ENCODE measurements at regions not wholly inside any gene's neighbourhood (a gene's known extent, or its start where the extent isn't known, plus 50 kb on each side); places are given as distances from the start of the nearest gene placed in this dataset.

- Histone ChIP-seq H3K4me3 (ENCODE audit: low read length, poor library complexity, severe bottlenecking) (no peak overlapping the region), H3K9me3 (ENCODE audit: insufficient read depth, low read depth, low read length) (no peaks in the 10 kb centered on the region), H4K20me1 (ENCODE audit: insufficient read depth, low read length, poor library complexity, severe bottlenecking) (no peaks in the 10 kb centered on the region), H3K27me3 (ENCODE audit: insufficient read depth, low read length, poor library complexity, severe bottlenecking) (no peaks in the 10 kb centered on the region), H2AFZ (ENCODE audit: low read length) (no peak overlapping the region), H3F3A (ENCODE audit: low read depth) (no peaks in the 10 kb centered on the region), H3K36me3 (ENCODE audit: insufficient read depth, low read length) (no peaks in the 10 kb centered on the region), H3K79me2 (ENCODE audit: insufficient read depth, low read length) (no peaks in the 10 kb centered on the region), H3K9ac (ENCODE audit: low read depth, low read length, poor library complexity, severe bottlenecking) (no peak overlapping the region), H3K4me1 (ENCODE audit: insufficient read depth, low read length, poor library complexity, severe bottlenecking) (peaks cover 22% of the 10 kb centered on the region), H3K9me2 (replicated peaks; ENCODE audit: low read depth, low read length) (no peaks in the 10 kb centered on the region), H3K4me2 (ENCODE audit: low read depth, low read length, poor library complexity, severe bottlenecking) (no peak overlapping the region)
- TF ChIP-seq EZH2phosphoT487 (IDR thresholded peaks at IDR 0.05; ENCODE audit: borderline replicate concordance), result no peak
- TF ChIP-seq, protein P1, sequence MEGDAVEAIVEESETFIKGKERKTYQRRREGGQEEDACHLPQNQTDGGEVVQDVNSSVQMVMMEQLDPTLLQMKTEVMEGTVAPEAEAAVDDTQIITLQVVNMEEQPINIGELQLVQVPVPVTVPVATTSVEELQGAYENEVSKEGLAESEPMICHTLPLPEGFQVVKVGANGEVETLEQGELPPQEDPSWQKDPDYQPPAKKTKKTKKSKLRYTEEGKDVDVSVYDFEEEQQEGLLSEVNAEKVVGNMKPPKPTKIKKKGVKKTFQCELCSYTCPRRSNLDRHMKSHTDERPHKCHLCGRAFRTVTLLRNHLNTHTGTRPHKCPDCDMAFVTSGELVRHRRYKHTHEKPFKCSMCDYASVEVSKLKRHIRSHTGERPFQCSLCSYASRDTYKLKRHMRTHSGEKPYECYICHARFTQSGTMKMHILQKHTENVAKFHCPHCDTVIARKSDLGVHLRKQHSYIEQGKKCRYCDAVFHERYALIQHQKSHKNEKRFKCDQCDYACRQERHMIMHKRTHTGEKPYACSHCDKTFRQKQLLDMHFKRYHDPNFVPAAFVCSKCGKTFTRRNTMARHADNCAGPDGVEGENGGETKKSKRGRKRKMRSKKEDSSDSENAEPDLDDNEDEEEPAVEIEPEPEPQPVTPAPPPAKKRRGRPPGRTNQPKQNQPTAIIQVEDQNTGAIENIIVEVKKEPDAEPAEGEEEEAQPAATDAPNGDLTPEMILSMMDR (conservative IDR thresholded peaks at IDR 0.05; ENCODE audit: low read length), result no peak
These were observed 57.6 kb downstream of the BHLHE40 start for GRCh38 chr3:5036858-5037257.

GRCh38 chr3:5039585-5039984, 60.3 kb downstream of the BHLHE40 start:
- Histone ChIP-seq H3F3A (ENCODE audit: low read depth) (no peaks in the 10 kb centered on the region), H3K4me2 (ENCODE audit: low read depth, low read length, poor library complexity, severe bottlenecking) (no peak overlapping the region), H3K9me2 (replicated peaks; ENCODE audit: low read depth, low read length) (no peaks in the 10 kb centered on the region), H4K20me1 (ENCODE audit: insufficient read depth, low read length, poor library complexity, severe bottlenecking) (no peaks in the 10 kb centered on the region), H2AFZ (ENCODE audit: low read length) (no peak overlapping the region), H3K9ac (ENCODE audit: low read depth, low read length, poor library complexity, severe bottlenecking) (no peak overlapping the region), H3K27me3 (ENCODE audit: insufficient read depth, low read length, poor library complexity, severe bottlenecking) (no peaks in the 10 kb centered on the region), H3K4me3 (ENCODE audit: low read length, poor library complexity, severe bottlenecking) (no peak overlapping the region), H3K9me3 (ENCODE audit: insufficient read depth, low read depth, low read length) (no peaks in the 10 kb centered on the region), H3K36me3 (ENCODE audit: insufficient read depth, low read length) (no peaks in the 10 kb centered on the region), H3K4me1 (ENCODE audit: insufficient read depth, low read length, poor library complexity, severe bottlenecking) (peaks cover 18% of the 10 kb centered on the region), H3K79me2 (ENCODE audit: insufficient read depth, low read length) (no peaks in the 10 kb centered on the region)
- no peak for TF ChIP-seq EZH2phosphoT487 (IDR thresholded peaks at IDR 0.05; ENCODE audit: borderline replicate concordance)
- TF ChIP-seq, protein P1 (conservative IDR thresholded peaks at IDR 0.05; ENCODE audit: low read length), result no peak

- no peaks in the 10 kb centered on the region for H3K9me2 ChIP-seq (replicated peaks; ENCODE audit: low read depth, low read length)
- H4K20me1 ChIP-seq (ENCODE audit: insufficient read depth, low read length, poor library complexity, severe bottlenecking), result no peaks in the 10 kb centered on the region
- H2AFZ ChIP-seq (ENCODE audit: low read length), result no peak overlapping the region
- H3K9ac ChIP-seq (ENCODE audit: low read depth, low read length, poor library complexity, severe bottlenecking), result no peak overlapping the region
- H3K4me2 ChIP-seq (ENCODE audit: low read depth, low read length, poor library complexity, severe bottlenecking), result no peak overlapping the region
- TF ChIP-seq EZH2phosphoT487 (IDR thresholded peaks at IDR 0.05; ENCODE audit: borderline replicate concordance), result no peak
- TF ChIP-seq, protein P1 (conservative IDR thresholded peaks at IDR 0.05; ENCODE audit: low read length), result peak; percentile 46
- no peaks in the 10 kb centered on the region for H3K36me3 ChIP-seq (ENCODE audit: insufficient read depth, low read length)
- H3F3A ChIP-seq (ENCODE audit: low read depth), result no peaks in the 10 kb centered on the region
- H3K79me2 ChIP-seq (ENCODE audit: insufficient read depth, low read length), result no peaks in the 10 kb centered on the region
- H3K4me3 ChIP-seq (ENCODE audit: low read length, poor library complexity, severe bottlenecking), result no peak overlapping the region
- no peaks in the 10 kb centered on the region for H3K27me3 ChIP-seq (ENCODE audit: insufficient read depth, low read length, poor library complexity, severe bottlenecking)
- H3K4me1 ChIP-seq (ENCODE audit: insufficient read depth, low read length, poor library complexity, severe bottlenecking), result peaks cover 14% of the 10 kb centered on the region
- no peaks in the 10 kb centered on the region for H3K9me3 ChIP-seq (ENCODE audit: insufficient read depth, low read depth, low read length)
These were observed 62.1 kb downstream of the BHLHE40 start for GRCh38 chr3:5041315-5041714.

Data from Loucy (cell line).